Adrenal gland (tissue), 9 donors: ENCODE measurements at regions not wholly inside any gene's neighbourhood (a gene's known extent, or its start where the extent isn't known, plus 50 kb on each side); places are given as distances from the start of the nearest gene placed in this dataset.

ENCODE experiments used
- DNase-seq, 7 donors: peaks; one replicate each; pipeline ENCODE4 v3.0.0-alpha.2; 2019 to 2020
- H3K27ac ChIP-seq, 5 donors: fragments of 200-600 bp; sonication (generic) in 4 of 5; 1 replicate in 3 of 5; 2 replicates in 2 of 5; pipeline versions ENCODE4 v1.5.1 to v1.8.0; 2016 to 2020; ENCODE audit warnings: mild to moderate bottlenecking in 1 of 5
- H3K27me3 ChIP-seq: fragments of 200-600 bp; 2 replicates; pipeline ENCODE4 v1.8.0; 2021
- H3K36me3 ChIP-seq, 2 donors: fragments of 200-600 bp; replicated peaks in 1 of 2; 1 replicate in 1 of 2; 2 replicates in 1 of 2; pipeline versions ENCODE4 v1.5.1 to v1.8.0; 2018 to 2022
- H3K4me1 ChIP-seq, 2 donors: fragments of 200-600 bp; replicated peaks in 1 of 2; 1 replicate in 1 of 2; 2 replicates in 1 of 2; pipeline versions ENCODE4 v1.5.1 to v1.8.0; 2018 to 2021
- H3K4me3 ChIP-seq, 4 donors: fragments of 200-600 bp; sonication (generic) in 3 of 4; one replicate each; pipeline ENCODE4 v1.5.1; 2016 to 2018
- H3K9me3 ChIP-seq, 3 donors: fragments of 200-600 bp; sonication (generic) in 1 of 3; replicated peaks in 1 of 3; 1 replicate in 2 of 3; 2 replicates in 1 of 3; pipeline versions ENCODE4 v1.5.1 to v1.8.0; 2016 to 2021
- POLR2A ChIP-seq, 2 donors: fragments of 450-650 bp; IDR thresholded peaks; one replicate each; pipeline ENCODE4 v1.6.1; 2017; ENCODE audit warnings: antibody characterized with exemption in 2 of 2, mild to moderate bottlenecking in 2 of 2, moderate library complexity in 1 of 2
- WGBS, 4 donors: extraction: QIAGEN DNeasy Blood & Tissue Kit in 2 of 4; methylation state at CpG; one replicate each; pipeline versions ENCODE4 v1.1.5 to v1.1.7; 2013 to 2017; 5-methylcytosine and 5-hydroxymethylcytosine counted together
- intact Hi-C, 2 donors: fragments of 100-400 bp; cut with DNase I; formaldehyde crosslinking; loops; one replicate each; pipeline versions ENCODE4 v1.14.1 to v1.15.0; 2022 to 2023
- TF ChIP-seq, protein P1 (sequence below), 6 experiments: fragments of 450-650 bp in 4 of 6; fragments of 200-600 bp in 2 of 6; sonication (generic) in 1 of 6; IDR thresholded peaks; 1 replicate in 5 of 6; 2 replicates in 1 of 6; pipeline versions ENCODE4 v1.5.1 to v1.8.0; 2016 to 2021; ENCODE audit warnings: antibody characterized with exemption in 6 of 6, mild to moderate bottlenecking in 2 of 6, moderate library complexity in 1 of 6
- donor health status: healthy with polysubstance abuse.
- donor health status: Bipolar disorder and iron deficiency.
- donor health status: DM: yes; HTN: yes; CAD: no.
- donor health status: DM: no; HTN: no; CAD: no.
- donor health status: DM: no; HTN: no; CAD: no.

DNA sequence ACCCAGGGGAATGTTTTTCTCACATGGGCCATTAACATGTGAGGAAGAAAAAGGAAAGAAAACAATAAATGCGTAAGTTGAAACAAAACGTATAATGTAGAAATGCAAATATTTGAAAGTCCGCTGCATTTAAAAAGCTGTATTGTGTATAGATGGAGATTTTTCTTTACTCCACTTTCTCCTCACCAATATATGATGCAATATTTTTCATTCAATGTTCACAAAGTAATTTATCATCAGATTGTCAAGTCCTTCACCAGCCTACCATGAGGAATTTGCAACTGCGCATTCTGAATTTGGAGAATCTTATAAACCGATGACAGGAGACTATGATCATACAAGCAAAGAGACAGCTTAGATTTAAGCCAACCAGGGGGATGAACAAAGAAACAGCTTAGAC is 69.9 kb downstream of the SOD2 start:
- Histone ChIP-seq H3K4me3 (no peak overlapping the region), H3K36me3 (no peaks in the 10 kb centered on the region), H3K27me3 (no peaks in the 10 kb centered on the region), H3K27ac (no peak overlapping the region), H3K4me1 (no peaks in the 10 kb centered on the region), H3K9me3 (no peaks in the 10 kb centered on the region)
- 95 to 97% (median 96%) methylated on average over 5 of the region's 5 CpGs for WGBS, 4 donors
- DNase-seq = no peak
- TF ChIP-seq, protein P1, sequence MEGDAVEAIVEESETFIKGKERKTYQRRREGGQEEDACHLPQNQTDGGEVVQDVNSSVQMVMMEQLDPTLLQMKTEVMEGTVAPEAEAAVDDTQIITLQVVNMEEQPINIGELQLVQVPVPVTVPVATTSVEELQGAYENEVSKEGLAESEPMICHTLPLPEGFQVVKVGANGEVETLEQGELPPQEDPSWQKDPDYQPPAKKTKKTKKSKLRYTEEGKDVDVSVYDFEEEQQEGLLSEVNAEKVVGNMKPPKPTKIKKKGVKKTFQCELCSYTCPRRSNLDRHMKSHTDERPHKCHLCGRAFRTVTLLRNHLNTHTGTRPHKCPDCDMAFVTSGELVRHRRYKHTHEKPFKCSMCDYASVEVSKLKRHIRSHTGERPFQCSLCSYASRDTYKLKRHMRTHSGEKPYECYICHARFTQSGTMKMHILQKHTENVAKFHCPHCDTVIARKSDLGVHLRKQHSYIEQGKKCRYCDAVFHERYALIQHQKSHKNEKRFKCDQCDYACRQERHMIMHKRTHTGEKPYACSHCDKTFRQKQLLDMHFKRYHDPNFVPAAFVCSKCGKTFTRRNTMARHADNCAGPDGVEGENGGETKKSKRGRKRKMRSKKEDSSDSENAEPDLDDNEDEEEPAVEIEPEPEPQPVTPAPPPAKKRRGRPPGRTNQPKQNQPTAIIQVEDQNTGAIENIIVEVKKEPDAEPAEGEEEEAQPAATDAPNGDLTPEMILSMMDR (IDR thresholded peaks at IDR 0.05) = no peak
- no peak for TF ChIP-seq POLR2A (IDR thresholded peaks at IDR 0.05)
- intact Hi-C loops = no loop called here

DNA sequence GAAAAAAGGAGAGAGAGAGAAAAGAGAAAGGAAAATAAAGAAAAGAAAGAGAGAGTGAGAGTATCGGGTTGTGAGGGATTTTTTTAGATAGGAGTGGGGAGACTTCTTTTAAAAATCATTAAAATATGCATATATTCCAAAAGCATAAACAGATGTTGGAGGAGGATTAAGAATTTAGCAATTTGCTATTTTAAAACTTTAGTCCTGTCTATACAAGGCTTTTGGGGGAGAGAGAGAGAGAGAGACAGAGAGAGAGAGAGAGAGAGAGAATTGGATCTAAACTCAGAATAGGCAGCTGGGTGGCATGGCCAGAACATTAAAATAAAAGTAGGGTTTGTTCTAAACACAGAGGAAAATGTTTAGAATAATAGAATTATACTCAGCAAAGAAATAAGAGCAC is 72.1 kb downstream of the SOD2 start:
- H3K4me1 ChIP-seq = no peaks in the 10 kb centered on the region
- H3K9me3 ChIP-seq = peaks cover 0 to 7% (median 0%) of the 10 kb centered on the region in 3 donors
- DNase-seq = no peak
- H3K36me3 ChIP-seq = no peaks in the 10 kb centered on the region
- H3K27ac ChIP-seq = no peak overlapping the region
- H3K27me3 ChIP-seq = no peaks in the 10 kb centered on the region
- intact Hi-C loops = no loop called here
- H3K4me3 ChIP-seq = no peak overlapping the region
- 83 to 89% (median 89%) methylated on average over 1 of the region's 1 CpG for WGBS, 4 donors
- TF ChIP-seq POLR2A (IDR thresholded peaks at IDR 0.05) = no peak
- TF ChIP-seq, protein P1 (IDR thresholded peaks at IDR 0.05) = no peak

DNA sequence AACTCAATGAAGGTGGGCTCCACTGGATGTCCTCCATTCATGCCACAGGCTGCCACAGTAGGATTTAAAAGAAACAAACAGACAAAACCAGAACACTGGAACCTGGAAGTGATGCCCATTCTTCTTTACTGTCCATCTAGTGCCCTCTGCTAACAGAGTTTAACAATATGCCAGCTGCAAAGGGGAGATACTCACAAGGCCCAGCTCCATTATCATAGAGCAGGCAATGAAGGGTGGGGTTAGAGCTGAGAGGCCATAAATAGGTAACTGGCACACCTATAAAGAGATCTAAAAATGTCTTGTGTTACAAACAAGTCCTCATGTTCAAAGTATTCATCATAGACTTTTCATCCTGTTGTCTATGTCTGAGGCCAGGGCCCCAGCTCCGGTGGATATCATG is 75.6 kb downstream of the SOD2 start:
- WGBS, 4 donors = 91 to 100% (median 95%) methylated on average over 1 of the region's 1 CpG
- Histone ChIP-seq H3K27me3 (no peaks in the 10 kb centered on the region), H3K27ac (no peak overlapping the region), H3K4me3 (no peak overlapping the region), H3K9me3 (peaks cover 0 to 7% (median 0%) of the 10 kb centered on the region in 3 donors), H3K36me3 (no peaks in the 10 kb centered on the region), H3K4me1 (no peaks in the 10 kb centered on the region)
- intact Hi-C loops = no loop called here
- TF ChIP-seq, protein P1 (IDR thresholded peaks at IDR 0.05) = no peak
- no peak for TF ChIP-seq POLR2A (IDR thresholded peaks at IDR 0.05)
- DNase-seq = no peak

DNA sequence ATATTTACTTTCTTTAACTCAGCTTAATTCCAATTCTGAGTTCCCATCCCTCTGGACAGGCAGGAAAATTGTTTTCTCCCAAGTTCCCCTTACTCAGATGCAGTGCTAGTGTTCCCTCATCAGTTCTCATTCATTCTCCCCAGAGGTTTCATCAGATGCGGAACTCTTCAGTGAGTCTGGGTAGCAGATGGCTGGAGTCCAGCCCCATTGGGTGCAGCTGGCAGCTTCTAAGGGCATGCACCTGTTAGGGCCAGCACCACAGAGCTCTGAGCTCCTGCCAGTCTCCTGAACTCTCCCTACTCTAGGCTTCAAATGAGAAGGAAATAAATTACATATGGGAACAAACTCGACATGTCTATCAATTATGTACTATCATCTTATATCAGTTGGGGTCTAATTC is 76.6 kb downstream of the SOD2 start:
- WGBS, 4 donors = 94 to 96% (median 96%) methylated on average over 2 of the region's 2 CpGs
- TF ChIP-seq, protein P1 (IDR thresholded peaks at IDR 0.05) = no peak
- TF ChIP-seq POLR2A (IDR thresholded peaks at IDR 0.05) = no peak
- H3K9me3 ChIP-seq = peaks cover 0 to 7% (median 0%) of the 10 kb centered on the region in 3 donors
- no peak overlapping the region for H3K27ac ChIP-seq
- H3K4me3 ChIP-seq = no peak overlapping the region
- intact Hi-C loops = no loop called here
- no peak for DNase-seq
- no peaks in the 10 kb centered on the region for H3K36me3 ChIP-seq
- no peaks in the 10 kb centered on the region for H3K4me1 ChIP-seq
- no peaks in the 10 kb centered on the region for H3K27me3 ChIP-seq
